GM19395 (cell line): ENCODE measurements at regions not wholly inside any gene's neighbourhood (a gene's known extent, or its start where the extent isn't known, plus 50 kb on each side); places are given as distances from the start of the nearest gene placed in this dataset.

Source experiments
- ATAC-seq: cut with Tn5 transposase; IDR thresholded peaks from one replicate; pipeline ENCODE4 v1.9.1; 2021; ENCODE audit warnings: mild to moderate bottlenecking, moderate library complexity; ENCODE audit not compliant: unreplicated experiment

DNA sequence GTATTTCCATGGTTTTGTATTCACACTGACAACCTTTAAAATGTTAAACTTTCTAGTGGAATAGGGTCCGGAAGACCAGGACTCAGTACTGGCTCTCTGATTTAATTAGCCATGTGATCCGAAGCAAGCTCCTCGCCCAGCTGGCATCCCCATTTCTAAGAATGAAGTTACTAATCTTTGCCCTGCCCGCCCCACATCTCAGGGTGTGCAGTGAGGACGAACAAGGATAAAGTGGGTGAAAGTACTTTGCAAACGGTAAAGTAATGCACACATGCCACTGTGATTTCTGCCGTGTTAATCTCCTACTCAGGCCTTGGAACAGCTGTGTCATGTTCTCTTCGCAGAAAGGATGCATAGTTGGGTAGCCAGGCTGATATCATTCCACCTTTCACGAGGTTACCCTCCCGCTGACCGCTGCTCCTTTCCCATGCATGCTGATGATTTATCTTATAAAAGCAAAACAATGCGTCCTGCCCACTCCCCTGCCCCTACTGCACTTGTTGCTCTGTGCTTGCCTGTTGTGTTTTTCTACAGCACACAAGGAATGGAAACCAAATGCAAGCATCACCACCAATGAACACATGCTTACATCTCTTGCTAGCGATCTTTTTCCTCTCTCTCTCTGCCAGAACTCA is 539.0 kb downstream of the EFNB2 start:
- no peak for ATAC-seq

DNA sequence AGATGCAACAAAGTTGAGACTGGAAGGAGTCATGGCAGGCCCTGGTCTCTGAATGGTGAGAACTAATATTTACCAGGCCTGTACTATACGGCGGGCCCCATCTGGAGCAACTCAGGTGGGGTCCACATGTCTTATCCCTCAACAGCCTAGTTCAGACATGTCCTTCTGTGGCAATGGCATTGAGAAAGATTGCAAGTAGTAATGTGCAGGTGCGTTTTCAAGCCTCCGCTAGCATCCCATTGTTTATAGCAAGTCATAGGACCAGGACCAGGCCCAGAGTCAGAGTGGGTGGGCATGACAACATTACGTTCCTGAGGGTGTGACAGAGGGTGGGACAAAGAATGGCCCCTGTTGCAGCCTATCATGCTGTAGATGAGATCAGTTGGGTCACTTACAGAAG is 541.1 kb downstream of the EFNB2 start:
- no peak for ATAC-seq

DNA sequence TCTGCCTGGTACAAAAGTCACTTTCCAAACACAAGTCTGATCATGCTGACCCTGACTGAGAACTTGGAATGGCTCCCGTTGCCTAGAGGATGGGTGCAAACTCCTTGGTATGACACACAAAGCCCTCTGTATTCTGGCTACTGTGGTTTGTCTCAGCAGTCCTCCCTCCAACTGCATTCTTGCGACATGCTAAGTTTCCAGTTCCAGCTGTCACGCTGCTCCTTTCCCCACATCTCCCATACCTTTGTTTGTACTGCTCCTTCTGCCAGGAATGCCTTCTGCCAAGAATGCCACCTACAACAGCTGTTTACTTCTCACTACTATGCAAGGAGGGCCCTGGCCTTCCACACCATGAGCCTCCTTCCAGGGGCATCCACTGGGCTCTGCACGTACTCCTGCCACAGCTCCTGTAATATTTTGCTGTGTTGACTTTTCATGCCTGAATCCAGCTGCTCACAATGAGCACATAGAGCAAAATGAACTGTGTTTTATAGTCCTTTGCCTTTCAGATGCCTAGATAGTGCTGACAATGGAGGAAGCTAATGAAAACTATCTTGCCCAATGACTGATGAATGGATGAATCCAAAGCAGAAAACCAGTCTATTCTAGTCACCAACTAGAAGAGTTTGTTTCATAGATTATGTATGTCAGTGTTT is 543.7 kb downstream of the EFNB2 start:
- ATAC-seq = no peak

DNA sequence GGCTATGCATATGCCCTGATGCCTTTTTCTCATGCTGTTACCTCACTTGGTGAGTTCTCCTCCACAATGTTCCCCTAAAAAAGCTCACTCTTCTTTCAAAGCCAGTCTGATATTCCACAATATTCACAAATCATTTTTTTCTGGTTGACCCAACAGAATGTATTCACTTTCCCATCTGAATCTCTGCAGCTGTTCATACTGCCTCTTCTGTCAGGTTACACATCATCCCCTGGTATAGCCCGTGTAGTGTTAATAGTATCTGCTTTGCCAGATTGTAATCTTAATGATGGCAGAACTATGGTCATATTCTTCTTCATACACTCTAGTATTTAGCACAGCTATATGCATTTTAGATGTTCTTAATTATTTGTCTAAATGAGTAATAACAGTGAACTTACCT is 544.3 kb downstream of the EFNB2 start:
- ATAC-seq = no peak

DNA sequence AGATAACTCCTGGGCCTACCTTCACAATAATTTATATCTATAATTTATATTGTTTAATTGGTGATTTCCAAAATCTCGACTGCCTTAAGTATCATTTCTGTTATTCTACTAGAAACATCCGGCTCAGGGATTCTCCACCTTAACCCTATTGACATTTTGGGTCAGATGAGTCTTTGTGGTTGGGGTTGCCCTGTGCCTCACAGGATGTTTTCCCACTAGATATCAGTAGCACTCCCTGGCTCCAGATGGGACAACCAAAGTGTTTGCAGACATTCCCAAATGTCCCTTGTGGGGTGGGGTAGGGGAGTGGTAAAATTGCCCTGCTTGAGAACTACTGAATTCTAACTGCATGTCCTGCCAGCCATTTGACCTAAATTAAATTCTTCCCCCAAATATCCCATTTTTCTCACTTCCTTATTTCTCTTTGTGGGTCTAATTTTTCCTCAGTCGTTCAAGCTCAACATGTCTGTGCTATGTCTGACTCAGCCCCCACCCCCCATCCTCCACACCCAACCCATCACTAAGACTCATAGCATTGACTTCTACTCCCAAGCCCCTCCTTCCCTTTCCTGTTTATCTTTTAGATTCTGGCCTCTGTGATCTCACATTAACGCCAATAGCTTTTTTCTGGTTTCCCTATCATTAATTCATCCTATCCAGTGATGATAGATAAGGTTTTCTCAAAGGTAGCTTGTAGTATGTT is 545.1 kb downstream of the EFNB2 start:
- no peak for ATAC-seq

DNA sequence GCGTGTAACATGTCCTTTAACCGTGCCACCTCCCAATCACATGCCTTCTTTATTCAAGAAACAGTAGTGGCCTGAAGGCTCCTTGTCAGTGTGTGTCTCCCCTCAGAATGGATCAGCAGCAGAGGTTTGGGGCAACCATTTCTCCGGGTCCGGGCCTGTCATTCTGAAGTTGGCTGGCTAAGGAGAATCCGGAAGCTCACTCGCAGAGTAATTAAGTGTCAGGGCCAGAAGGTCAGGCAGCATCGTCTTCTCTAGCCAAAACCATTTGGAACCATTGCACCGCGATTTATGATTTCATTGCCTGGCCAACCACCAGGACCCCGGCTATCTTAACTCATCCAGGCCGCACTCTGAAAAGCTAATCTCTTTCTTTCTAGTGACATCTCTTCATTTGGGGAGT is 550.8 kb downstream of the EFNB2 start:
- ATAC-seq = no peak

DNA sequence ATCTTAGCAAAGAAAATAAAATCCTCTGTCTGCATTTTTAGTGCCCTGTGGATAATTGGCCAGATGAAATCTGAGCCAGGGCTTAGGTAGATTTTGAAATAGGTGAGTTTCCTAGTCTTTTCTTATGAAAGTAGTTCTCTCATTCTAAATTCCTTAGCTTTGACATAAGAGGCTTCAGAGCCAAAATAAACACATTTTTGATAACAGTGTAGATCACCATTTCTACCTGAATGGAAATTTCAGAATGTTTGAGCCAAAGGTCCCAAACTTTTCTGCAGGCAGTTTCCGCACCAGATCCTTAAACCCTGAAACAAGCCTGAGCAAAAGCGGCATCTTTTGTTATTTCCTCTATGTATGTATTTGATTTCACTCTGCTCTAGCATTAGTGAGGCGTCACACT is 551.2 kb downstream of the EFNB2 start:
- ATAC-seq = no peak

DNA sequence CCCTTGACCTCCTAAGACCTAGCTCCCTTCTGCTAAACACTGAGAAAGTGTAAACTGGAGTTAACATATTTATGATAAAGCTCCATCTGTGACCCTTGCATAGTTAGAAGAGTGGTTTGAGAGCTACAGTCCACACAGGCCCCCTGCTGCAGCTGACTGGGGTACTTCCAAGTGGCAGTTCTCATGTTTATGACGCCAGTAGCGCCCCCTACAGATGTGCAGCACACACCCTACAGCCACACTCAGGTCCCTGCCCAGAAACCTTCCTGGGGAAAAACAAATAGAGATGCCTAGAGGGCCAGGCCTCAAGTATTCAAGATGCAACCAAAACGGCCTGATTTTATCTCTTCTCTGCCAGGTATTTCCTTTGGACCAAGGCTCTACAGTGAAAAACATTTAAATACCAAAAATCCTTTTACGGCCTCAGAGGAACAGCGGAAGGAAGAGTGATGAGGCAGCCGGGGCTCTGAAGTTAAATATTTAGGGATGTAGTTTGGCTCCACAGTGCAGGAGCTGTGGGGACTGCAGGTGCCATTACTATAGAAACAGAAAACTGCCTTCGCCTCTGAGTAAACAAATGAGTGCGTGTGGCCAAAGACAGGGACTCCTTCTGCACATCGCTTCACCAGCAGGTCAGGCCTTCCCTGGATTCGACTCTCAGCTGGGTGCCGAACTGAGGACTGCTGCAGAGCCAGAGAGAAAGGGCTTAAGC is 553.1 kb downstream of the EFNB2 start:
- ATAC-seq = no peak

DNA sequence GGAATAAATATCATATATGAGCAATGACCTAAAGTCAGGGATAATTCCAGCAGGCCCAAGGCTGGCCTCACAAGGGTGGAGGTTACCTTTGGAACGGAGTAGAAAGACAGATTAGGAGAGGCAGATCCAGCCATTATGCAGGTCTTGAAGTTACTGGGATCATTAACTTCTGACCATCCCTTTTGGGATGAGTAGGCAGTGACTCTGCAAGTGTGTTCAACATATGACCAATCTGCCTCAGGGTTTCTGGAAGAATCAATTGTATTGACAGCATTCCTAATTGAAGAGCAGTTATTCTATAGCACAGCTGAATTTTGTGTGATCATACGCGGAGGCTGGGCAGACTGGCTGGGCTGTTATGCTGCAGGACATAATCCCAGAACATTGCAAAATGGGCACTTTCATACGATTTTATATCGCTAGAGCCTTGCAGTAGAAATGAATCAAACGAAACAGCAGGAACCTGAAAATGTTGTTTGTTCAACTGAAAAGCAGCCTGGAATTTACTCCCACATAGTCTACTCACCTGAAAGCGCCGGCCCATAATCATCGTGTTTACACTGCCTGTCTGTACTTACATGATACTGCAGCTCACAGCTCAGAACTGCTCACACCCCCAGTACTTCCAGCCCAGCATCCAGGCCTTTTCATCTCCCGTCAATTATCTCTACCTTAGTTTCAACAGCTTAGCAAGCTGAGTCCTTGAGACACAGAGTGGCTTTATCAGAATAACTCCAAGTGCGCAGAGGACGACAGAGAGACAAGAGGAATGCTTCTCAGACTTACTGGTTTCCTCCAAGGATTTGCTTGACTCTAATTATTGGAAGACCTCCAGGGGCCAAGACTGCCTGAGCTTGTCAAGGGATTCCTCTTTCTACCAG is 556.1 kb downstream of the EFNB2 start:
- ATAC-seq = no peak

DNA sequence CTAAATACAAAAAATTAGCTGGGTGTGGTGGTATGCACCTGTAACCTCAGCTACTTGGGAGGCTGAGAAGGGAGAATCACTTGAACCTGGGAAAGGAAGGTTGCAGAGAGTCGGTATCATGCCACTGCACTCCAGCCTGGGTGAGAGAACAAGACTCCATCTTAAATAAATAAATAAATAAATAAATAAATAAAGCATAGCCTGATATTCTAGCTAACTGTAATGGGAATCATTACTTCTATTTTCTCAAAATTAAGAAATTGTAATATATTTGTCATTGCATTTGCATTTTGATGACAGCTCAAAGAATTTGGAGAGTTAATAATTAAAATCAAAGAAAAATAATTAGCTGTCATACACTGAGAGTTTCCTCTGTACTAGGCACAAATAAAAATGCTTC is 561.1 kb downstream of the EFNB2 start:
- ATAC-seq = no peak

DNA sequence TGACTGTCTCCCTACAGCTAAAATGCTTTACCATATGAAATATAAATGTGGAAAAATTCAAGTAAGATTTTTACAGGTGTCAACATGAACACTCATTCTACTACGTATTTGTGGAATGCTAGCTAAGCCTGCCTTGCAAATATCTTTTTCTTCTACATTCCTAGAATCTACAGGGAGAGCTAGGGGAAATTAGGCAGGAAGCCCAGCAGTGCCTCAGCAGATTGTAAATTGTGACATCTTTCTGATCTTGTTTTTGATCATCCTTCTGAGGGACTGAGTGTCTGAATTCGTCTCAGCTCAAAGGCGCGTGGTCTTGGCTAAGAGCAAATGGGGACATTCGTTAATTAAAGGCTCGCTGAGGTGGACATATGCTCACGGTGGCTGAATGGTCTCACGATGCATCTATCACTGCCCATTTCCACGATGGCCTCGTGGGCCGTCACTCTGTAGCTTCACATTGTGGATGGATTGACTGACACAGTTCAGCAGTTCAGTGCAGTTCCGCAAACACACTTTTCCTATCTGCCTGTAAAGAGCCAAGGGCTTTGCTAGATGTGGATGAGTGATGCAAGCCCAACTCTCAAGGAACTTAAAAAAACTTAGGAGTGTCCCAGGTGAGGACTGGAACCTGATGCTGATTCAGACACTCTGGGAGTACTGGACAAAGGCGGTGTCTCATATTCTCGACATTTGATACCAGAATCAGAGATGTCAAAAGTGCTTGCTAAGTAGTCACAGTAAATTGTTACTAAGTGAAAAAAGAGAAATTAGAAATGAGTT is 562.5 kb downstream of the EFNB2 start:
- ATAC-seq = no peak

DNA sequence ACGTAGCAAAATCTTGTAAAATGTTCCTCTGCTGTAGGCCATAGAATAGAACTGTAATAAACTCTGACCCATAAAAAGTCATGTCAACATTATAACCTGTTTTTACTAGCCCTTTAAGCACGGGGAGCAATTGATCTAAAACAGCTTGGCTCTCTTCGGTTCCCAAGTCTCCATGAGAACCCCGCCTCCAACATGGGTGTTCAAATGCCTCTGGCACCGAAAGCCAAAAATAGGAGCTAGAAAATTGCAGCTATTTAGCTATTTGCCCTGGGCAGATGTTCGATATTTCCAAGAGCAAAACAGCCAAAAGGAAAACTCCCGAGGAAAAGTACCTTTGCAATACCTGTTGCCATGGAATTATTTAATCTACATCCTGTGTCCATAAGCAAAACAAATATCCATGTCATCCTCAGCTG is 563.1 kb downstream of the EFNB2 start:
- no peak for ATAC-seq

DNA sequence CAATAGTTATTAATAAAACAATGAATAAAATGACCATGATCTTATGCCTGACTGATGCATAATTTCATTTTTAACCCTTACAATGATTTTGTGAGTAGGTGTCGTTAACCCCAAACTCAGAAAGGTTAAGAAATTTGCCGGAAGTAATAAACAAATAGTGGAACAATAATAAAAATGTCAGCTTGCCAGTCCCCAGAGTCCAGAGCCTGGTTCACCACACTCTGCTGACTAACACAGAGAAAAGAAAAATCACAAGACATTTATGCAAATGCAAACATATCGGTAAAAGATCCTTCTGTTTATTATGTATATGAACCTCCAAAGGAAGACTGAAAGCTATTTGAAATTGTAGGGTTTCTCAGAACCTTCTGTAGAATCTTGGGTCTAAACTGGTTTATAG is 563.7 kb downstream of the EFNB2 start:
- ATAC-seq = no peak

DNA sequence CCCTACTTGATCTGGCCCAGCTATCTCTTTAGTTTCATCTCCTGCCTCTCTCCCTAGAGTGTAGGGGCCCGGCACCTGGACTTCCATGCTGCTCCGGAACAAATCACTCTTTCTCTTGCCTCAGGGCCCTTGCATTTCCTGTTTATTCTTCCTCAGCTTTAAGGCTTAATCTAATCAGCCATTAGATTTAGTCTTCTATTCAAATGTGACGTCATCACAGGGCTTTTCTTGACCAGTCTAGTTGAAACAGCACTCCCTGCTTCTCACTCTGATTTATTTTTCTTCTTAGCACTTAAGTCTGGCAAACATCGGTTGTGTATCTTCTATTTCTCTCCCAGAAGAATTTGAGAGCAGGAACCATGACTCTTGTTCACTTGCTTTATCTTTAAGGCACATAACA is 564.1 kb downstream of the EFNB2 start:
- ATAC-seq = no peak

DNA sequence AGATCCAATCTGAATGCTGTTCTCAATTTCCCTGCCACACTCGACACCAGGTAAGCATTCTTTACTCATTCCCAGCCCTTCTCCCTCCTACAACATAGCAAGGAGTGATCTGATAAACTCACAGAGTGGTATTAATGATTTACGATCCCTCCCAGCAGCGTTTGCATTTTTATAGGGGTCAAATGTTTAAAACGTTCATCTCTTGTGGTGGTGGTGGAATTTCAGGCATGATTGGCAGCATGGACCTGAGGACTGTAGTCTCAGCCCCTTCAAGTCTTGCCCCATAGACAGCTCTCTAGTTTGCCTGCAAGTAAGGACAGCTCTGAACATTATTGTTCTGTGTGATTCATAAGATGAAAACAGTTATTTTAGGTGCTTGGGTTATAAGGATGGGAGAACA is 565.7 kb downstream of the EFNB2 start:
- ATAC-seq = no peak

DNA sequence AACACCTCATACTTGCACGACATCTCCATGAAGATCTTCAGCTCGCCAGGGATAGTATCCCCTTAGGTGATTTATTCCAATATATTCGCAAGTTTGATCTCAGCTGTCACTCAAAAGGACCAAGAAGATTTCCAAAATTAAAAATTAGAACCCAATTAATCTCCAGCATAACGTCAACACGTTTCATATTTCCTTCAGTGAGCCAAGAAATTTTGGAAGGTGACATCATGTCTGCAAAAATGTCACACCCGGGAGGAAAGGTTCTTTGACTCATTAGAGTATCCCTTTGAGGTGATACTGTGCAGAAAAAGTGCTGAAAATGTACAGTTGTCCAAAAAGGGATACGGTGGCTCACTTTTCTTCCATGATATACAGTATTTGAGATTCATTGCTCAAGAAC is 569.6 kb downstream of the EFNB2 start:
- no peak for ATAC-seq

DNA sequence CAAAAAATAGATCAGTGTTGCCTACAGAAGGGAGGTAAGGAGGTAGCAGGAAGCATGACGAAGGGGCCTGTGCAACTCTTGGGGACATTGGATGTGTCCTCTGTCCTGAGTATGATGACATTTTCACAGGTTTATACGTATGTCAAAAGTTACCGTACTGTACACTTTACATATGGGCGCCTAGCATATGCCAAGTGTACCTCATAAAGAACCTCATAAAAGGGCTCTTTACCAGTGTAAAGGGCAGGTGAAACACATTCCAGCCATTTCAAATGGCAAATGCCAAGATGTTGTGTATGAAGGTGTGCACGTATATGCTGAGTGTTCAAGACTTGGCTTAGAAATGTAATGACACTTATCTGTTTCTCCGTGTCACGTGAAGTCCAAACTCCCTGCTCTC is 573.4 kb downstream of the EFNB2 start:
- no peak for ATAC-seq

DNA sequence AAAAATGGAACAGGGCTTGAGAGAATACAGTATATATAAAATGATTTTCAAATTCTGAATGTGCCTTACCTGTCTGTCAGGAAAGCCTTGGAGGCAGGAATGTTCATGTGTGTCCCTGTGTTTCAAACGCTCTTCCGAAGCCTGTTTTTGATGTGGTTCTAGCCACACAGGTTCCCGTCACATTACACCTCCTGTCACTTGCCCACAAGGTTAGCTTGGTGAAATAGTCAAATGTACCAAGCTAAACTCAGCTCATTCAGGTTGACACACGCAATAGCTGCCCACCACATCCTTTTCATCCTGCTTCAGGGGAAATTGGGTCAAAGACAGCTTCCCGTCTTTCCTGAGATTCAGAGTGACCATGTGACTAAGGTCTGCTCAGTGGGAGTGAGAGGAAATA is 574.0 kb downstream of the EFNB2 start:
- no peak for ATAC-seq

DNA sequence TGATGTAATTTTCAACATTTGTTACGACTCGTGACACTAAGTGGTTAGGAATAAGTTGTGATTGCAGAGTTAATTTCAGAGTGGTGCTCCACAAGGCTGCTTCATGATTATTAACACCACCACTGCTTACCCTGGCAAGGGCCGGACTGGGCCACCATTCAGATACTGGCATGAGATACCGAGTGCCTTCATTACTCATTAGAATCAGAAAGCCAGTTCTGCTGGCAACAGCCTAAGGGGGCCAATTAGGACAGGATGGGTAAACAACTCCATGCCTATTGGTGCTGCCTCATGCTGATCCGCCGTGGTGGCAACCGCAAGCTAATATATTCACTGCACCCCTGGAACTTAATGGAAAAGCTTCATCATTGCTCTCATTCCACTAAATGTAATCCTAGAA is 575.1 kb downstream of the EFNB2 start:
- no peak for ATAC-seq

DNA sequence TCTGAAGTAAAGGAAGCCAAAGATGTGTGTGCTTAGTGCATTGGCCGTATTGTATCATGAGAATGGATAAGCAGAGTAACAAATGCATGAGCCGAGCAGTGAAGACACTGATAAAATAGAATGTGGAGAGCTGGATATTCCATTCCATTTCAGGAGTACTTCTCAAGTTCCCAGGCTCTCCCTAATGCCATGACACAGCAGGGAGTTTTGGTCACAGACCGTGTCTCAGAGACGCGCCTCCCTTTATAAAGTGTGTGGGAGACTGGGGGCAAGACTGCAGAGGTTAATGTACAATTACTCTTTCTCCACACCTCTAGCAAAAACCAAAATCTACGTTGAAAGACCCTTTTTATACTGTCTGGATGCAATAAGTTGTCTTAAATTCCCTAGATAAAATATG is 575.6 kb downstream of the EFNB2 start:
- ATAC-seq = no peak
